CD1c-positive myeloid dendritic cell (primary cell): ENCODE measurements at regions not wholly inside any gene's neighbourhood (a gene's known extent, or its start where the extent isn't known, plus 50 kb on each side); places are given as distances from the start of the nearest gene placed in this dataset.

Experiments
- DNase-seq: peaks from one replicate; pipeline ENCODE4 v3.0.0-alpha.2; 2016; ENCODE audit errors: extremely low spot score

DNA sequence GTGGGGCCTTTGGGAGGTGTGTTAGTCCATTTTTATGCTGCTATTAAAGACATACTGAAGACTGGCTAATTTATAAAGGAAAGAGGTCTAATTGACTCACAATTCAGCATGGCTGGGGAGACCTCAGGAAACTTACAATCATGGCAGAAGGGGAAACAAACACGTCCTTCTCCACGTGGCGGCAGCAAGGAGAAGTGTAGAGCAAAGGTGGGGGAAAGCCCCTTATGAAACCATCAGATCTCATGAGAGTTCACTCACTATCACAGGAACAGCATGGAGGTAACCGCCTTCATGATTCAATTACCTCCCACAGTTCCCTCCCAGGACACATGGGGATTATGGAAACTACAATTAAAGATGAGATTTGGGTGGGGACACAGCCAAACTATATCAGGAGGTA is 187.1 kb upstream of the OSR1 start:
- no peak for DNase-seq

DNA sequence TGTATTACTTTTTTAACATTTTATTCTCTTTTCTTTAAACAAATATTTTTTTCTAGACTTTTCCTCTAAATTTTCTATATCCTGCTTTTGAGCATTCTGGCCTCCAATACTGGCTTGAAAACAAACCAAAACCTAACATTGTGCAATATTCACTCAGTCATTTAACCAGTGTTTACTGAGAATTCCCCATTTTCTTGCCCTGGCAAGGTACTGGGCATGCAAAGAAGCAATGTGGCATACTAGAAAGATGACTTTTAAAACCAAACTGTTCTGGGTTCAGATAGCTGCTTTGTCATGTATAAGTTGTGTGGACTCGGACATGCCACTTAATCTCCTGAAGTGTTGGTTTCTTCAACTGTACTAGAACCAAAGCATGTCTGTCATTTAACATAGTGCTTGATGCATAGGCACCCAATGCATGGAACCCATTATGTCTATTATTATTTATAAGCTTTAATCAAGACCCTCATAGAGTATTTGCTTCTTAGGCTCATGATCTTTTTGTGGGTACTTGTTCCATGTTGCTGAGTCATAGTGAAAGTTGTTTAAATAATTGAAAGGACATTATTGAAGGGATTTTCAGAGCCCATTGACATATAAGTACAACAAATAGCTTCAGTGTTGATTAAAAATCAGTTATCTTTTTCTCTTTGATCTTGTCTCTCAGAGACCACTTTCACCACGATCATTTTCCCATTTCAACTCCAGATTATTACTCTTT is 185.4 kb upstream of the OSR1 start:
- no peak for DNase-seq

DNA sequence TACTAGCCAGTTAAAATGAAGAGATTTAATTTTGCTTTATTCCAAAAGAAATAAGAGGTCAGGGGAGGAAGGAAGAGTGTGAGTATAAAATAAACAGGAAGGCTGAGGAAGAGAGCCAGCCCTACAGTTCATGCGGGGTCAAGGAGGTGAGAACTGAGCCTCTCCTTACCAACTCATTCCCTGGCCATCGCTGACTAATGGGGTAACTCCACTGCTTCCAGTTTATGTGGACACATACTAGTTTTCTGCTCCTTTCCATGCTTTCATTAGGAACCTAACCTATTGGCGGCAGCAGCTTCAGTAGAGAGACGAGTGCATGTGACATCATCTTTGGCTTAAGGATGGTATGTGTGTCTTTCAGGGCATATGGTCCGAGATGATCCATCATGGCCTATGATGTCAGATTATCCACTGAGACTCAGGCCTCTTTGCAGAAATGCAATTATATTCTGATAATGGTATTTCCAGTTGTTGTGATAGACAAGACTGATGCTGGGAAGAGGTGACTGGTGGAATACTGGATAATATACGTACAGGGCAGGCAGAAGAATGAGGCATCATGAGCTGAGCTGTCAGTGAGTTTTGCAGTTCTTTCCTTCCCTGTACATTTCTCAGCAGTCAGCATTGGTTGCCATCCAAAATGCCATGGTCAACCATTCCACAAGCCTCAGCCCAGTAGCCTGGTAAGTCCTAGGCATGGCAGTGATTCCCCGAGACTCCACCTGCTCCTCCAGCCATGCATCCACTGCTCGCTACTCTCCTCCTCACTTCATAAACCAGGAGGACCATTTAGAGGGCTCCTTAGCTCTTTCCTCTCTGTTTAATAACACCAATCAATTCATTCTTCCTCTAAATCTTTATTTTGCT is 184.6 kb upstream of the OSR1 start:
- no peak for DNase-seq

DNA sequence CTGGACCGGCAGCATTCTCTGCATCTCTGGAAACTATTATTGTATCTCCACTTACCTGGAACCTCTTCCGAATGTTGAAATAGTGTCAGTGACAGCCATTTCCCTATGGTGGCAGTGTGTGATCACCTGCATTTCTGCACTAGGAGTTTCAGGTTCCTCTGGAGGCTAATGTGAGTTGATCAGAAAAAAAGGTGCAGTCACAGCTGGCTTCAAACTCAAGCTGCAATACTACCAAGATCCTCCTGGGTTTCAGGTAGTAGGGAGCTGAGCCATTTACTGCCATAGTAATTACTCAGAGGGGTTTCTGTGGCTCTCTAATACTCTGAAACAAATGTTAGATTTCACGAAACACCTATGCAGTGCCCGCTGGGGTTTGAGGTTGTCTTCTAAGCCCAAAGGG is 183.5 kb upstream of the OSR1 start:
- no peak for DNase-seq

DNA sequence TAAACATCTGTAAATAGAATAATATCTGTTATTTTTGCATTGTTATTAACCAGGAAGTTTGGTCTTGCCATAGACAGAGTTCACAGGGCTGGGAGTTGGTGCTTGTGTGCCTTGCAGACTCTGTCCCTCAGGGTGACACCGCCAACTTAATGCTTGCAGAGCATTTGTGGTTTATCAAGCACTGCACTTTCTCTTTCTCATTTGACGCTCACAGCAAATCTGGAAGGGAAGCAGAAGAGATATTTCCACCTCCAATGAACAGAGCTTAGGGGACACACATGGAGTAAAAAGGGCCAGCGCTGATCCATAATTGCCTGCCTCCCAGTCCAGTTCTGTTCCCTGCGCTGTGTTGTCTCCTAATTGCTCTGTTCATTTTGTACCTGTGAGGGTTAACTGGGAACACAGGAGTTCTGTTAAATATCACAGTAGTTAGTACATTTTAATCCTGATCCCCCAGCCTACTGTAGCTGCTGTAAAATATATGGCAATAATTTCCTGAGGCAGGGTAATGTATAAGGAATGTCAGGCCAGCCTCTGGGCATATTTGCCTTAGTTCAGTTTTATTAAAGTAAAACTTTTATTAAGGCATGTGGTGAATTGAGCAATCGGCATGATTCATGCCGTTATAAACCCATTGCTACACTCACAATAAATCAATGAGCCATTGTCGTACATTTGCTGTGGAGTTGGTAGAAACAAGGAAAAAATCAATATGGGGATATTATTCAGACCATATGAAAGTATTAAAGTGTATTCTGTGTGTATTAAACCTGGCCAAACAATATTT is 182.5 kb upstream of the OSR1 start:
- DNase-seq = no peak

DNA sequence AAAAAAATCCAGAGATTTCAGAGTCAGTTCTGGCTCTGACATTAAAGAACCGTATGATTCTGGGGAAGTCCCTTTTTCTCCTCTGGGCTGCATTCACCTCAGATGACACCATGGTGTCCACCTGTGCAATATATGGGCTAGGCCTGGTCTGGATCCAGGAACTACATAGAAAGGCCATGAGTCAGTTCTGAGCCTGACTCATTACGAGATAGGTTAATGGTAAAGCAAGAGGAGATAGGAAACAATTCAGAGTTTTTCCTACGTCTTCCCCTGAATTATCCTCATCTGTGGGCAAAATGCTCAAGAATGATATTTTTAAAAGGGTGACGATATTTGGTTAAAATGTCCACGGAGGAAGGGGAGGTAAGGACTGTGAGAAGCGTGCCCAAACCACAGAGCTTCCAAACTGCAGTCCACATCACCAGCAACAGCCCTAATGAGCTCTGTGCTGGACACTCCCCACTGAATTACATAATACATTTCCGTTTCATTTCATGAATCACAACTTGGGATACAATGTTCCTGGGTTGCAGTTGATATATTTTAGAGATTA is 180.1 kb upstream of the OSR1 start:
- DNase-seq = no peak

DNA sequence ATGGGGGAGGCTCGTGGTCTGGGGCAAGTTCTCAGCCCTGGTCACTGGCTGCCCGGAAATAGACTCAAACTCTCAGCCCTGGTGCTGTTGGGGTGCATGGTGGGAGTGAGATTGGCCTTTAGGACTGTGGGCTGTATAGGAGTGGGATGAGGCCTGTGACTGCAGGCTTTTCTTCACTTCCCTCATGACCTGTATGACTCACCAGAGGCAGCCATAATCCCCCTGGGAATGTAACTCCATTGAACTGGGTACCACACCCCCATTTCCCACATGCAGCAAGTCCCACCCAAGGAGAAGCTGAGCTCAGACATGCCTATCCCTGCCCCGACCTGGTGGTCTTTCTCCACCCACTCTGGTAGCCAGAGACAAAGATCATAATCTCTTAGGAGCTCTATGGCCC is 177.7 kb upstream of the OSR1 start:
- no peak for DNase-seq

DNA sequence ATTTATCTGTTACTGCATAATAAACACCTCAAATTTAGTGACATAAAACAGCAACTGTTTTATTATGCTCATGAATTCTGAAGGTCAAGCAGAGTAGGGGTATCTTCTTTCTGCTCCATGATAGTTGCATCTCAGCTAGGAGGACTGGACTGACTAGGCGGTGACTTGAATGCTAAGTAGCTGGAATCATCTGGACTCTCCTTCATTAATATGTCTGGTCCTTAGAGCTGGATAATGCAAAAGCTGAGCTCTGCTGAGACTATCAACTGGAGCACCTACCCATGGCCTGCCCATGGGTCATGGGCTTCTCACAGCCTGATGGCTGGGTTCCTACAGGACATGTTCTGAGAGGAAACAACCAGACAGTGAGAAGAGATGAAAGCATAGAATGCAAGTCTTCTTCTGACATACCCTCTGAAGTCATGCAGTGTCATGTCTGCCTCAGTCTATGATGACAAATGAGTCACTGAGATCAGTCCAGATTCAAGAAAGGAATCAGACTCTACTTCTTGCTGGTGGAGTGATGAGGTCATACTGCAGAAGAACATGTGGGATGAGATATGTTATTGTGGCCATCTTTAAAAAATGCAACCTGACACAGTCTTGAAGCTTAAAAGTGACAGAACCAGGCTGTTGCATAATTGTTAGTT is 174.2 kb upstream of the OSR1 start:
- DNase-seq = no peak

DNA sequence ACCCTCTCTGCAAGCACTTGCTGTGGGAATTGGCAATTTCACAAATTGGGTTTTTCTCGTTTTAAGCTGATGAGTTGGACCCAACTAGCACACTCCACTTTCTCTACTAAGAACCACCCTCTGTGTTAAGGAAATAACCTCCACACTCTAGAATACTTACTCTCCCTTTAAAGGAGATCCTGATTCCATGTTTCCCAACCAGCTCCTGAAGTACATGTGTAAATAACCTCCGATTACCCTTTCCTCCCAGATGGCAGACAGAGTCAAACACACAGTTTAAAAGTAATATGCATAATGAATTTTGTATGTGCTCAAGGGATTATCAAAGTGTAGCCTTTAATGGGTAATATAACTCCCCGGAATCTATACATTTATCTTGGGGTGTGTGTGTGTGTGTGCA is 171.3 kb upstream of the OSR1 start:
- DNase-seq = no peak

DNA sequence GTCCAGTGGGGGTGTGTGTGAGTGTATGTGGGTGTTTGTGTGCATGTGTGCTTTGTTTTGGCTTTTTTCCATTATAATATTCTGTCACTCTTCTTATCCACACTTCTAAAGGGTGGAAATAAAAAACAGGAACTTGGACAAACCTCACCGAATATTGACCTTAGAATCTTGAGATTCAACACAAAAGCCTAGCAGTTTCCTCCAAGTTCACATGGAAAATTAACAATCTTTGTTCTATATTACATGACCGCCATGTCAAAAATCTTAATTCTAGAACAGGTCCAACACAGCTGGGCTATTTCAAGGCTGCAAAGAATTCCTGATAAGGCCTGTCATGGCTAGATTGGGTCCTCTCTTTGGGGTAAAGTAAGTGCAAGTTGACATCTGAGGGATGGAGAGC is 169.3 kb upstream of the OSR1 start:
- DNase-seq = no peak

DNA sequence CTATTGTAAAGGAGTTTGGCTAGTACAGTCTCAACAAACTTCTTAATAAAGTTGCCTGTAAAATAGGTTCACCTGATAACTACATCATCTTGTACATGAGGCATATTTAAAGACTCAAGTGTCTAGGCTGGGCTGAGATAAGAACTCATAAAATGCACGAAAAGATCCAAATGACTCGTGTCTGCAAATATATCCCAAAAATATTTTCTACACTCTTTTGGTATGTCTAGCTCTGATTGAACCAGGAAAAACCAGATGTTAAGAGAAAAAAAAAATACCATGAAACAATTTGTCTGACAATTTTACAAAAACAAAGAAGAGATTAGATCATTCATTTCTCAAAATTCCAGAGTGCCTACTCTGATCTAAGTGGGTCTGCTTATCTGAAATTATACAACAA is 166.9 kb upstream of the OSR1 start:
- no peak for DNase-seq

DNA sequence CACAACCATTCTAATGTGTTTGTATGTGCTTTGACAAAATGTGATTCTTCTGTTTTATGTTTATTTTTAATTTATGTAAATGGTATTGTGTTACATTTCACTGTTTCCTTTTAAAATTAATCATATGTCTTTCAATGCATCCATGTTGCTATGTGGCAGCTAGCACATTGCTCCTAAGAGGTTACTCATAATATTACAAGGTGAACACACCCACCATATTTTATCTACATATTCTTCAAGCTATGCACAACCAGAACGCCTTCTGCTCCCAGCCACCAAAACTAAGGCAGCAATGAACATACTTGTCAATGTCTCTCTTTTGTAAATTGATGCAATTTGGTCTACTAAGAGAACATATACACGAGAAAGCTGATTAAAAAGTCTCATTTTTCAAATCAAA is 160.6 kb upstream of the OSR1 start:
- DNase-seq = no peak

DNA sequence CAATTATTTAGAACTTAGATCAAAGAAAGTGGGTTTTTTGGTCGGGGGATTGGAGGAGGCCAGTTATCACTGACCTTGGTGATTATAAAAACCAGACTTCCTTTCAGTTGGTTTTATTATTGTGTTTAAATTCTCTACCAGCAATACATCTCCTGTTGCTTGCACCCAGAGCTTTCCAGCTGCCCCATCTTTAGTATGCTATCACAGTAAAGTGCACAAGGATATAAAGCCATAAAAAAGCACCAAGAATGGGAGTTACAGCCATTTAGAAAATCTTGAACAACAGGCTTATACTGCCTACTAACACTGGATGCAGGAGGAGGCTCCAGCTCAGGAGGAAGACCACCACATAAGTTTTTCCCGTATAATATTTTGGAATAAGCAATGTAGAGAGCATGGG is 148.7 kb upstream of the OSR1 start:
- DNase-seq = no peak

DNA sequence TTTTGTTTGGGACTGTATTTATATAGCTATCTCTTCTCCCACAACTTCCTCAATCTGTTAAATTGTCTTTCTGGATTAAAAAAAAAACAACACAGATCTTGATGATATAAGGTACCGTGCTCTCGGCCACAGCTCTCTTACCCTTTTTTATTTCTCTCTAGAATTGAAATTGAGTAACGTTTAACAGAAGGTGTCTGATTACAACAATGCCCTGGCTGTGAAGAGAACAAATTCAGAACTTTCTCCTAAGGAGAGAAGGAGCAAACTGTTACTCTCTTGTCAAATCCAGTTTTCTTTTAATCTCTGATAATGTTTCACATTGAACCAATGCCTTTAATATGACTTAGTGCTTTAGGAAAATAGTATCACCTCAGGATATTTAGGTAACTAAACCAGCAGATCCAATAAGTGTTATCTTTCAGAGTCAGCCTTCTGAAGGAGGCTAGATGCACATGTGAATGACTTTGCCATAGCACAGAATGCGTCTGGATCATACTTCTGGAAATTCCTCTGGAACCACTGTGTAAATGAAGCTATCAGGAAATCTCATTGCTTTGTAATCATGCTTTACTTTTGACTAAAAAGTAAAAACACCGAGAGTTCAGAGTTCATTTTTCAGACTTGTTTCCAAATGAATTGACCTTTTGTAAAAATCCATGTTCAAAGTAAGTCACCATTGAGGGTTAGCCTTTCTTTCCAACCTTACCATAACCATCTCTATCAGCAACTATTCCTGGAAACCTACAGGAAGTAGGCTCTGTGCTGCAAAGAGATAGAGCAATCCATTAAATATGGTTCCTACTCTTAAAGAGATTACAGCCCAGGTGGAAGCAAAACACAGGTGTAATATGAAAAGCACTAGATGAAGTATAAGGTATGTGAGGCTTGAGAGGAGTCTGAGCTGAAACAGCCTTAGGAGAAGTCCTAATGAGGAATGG is 147.0 kb upstream of the OSR1 start:
- no peak for DNase-seq

DNA sequence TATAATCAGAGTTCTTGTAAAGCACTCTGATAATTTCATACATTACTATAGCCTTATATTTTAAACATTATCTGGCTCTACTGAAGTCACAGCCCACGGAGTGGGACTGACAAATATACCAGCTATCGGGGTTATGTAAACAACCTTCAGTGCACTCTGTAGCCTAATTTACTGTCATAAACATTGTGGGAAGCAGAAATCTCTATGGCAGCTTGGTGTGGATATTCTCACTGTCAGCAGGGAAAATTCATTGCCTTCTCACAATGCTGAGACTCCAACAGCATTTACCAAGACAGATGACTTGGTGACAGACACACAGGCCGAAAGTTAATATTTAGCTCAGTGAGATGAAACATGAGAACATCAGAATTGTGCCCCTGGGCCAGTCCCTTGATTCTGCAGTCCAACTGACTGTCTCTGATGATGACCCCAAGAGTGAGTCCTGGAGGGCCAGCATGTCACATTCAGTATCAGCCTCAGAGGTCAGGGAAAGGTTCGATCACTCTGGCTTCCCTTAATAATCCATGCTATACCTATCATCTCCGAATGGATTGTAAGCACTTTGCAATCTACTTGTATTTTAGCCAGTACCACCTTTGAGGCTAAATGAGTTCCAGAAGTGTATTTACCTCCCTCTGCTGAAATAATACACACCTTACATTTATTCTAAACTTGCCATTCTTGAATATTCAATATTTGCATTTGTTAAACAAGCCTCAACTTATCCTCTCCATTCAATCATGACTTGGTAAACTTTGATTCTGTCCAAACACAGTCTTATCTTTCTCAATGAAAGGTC is 146.2 kb upstream of the OSR1 start:
- DNase-seq = no peak

DNA sequence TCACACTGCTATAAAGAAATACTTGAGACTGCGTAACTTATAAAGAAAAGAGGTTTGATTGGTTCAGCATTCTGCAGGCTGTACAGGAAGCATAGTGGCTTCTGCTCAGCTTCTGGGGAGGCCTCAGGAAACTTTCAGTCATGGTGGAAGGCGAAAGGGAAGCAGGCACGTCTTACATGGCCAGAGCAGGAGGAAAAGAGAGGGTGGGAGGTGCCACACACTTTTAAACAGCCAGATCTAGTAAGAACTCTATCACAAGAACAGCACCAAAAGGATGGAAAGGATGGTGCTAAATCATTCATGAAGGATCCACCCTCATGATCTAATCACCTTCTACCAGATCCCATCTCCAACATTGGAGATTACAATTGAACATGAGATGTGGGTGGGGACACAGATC is 145.5 kb upstream of the OSR1 start:
- DNase-seq = no peak

DNA sequence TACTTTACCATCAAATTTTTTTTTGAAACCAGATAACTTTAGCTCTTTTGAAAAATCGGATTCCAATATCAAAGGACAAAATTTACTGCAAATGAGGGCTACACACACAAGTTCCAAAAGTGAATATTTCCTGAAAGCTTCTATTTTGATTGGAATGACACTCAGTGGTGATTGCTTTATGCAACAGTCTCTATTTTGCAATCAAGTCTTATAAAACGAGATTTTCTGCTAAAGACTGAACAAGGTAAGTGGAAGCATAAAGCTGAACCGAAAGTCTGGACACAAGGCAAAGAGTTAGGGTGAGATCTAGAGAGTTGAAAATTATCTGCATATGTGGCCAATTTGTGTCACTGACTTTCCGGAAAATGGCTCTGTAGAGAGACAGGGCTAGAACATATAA is 145.0 kb upstream of the OSR1 start:
- DNase-seq = no peak

DNA sequence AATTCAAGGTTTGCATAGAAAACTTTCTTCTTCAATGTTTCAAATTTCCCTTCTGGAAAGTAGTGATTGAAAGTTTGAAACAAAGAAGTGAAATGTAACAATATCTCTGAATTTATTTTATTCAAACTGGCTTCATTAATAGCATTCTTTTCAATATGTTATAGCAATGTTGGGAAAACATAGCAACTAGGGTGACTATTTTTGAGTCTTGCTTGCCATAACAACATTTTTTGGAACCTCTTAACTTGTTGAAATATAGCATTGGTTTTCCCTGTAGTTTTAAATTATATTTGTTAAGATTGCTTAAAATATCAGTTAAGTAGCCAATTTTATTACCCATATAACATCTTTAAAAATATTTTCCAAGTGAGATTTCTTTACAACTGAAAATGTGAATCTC is 141.7 kb upstream of the OSR1 start:
- no peak for DNase-seq

DNA sequence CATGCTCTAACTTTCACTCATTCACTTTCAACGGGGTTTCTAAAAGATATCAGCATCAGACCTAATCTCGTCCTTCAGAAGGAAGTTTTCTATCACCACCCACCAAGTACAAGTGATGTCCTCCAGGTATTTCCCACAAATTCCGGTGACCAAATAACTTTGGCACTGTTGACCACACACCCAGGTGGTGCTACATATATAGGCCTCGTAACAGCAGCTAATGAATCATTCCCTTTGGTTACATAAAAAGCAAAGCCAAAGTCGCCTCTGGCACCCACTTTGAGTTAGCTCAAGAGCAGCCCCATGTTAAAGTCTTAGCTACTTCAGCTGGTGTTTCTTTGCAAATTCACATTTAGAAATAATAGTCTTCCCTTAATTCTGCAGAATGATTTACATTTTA is 138.2 kb upstream of the OSR1 start:
- DNase-seq = no peak

DNA sequence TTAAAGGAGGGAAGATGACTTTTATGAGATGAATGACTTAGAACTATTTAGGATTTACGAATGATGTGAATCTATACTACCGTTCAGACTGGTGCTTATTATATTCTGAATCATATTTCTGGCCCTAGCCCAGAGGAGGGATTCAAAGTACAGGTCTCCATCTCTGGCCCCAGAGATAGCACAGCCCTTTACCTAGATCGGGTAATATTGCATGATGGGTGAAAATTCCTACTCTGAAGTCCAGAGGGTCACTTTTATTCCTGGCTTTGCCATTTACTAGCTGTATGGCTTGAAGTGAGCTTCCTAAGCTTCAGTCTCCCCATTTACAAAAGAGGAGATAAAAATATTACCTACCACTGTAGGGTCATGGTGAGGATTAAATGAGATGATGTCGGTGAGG is 135.8 kb upstream of the OSR1 start:
- no peak for DNase-seq
